ENCODE measurements at regions not wholly inside any gene's neighbourhood (a gene's known extent, or its start where the extent isn't known, plus 50 kb on each side); places are given as distances from the start of the nearest gene placed in this dataset.

GRCh38 chr10:131841661-131842139 is 59.1 kb upstream of the PPP2R2D start:
- no peak for TF ChIP-seq JUNB (IDR thresholded peaks at IDR 0.05)
- TF ChIP-seq CTCF (IDR thresholded peaks at IDR 0.05 in 2 of 3, conservative IDR thresholded peaks at IDR 0.05 in 1 of 3; ENCODE audit: control insufficient read depth in 2 of 3, extremely low read depth in 1 of 3, insufficient read depth in 1 of 3, low read depth in 3 of 3, low read length in 3 of 3), result no peak
- TF ChIP-seq KDM1A (IDR thresholded peaks at IDR 0.05; ENCODE audit: borderline replicate concordance), result no peak
- no peak for TF ChIP-seq MLLT1 (IDR thresholded peaks at IDR 0.05)
- TF ChIP-seq MAX (IDR thresholded peaks at IDR 0.05; ENCODE audit: low read depth, low read length), result no peak
